HG02885 (cell line): ENCODE measurements at regions not wholly inside any gene's neighbourhood (a gene's known extent, or its start where the extent isn't known, plus 50 kb on each side); places are given as distances from the start of the nearest gene placed in this dataset.
"Not testable (repeated sequence)": the region's sequence is repeated elsewhere in the genome, so short reads cannot be mapped to it uniquely, and the experiment has no call there.

ENCODE experiments used
- ATAC-seq: cut with Tn5 transposase; IDR thresholded peaks from one replicate; pipeline ENCODE4 v1.9.1; 2021; ENCODE audit warnings: mild to moderate bottlenecking; ENCODE audit not compliant: unreplicated experiment, poor library complexity

GRCh38 chr18:11391661-11392060, 217.7 kb upstream of the SLC35G4 start:
- no peak for ATAC-seq

- ATAC-seq: no peak
These were observed 220.4 kb upstream of the SLC35G4 start for GRCh38 chr18:11388755-11389680.

GRCh38 chr18:11387880-11388279, 221.5 kb upstream of the SLC35G4 start:
- no peak for ATAC-seq

- ATAC-seq: no peak
These were observed 226.0 kb upstream of the SLC35G4 start for GRCh38 chr18:11383381-11383780.

- no peak for ATAC-seq
These were observed 228.4 kb upstream of the SLC35G4 start for GRCh38 chr18:11380968-11381367.

GRCh38 chr18:11379660-11380059, 229.7 kb upstream of the SLC35G4 start:
- ATAC-seq: no peak

GRCh38 chr18:11377766-11378540, 228.6 kb upstream of the PIEZO2 start:
- ATAC-seq: no peak

GRCh38 chr18:11372163-11372562, 222.8 kb upstream of the PIEZO2 start:
- ATAC-seq: no peak

- ATAC-seq: no peak
These were observed 220.2 kb upstream of the PIEZO2 start for GRCh38 chr18:11369556-11369955.

- ATAC-seq: no peak
These were observed 218.7 kb upstream of the PIEZO2 start for GRCh38 chr18:11368020-11368419.

- no peak for ATAC-seq
These were observed 218.0 kb upstream of the PIEZO2 start for GRCh38 chr18:11367351-11367750.

- ATAC-seq: no peak
These were observed 217.0 kb upstream of the PIEZO2 start for GRCh38 chr18:11366410-11366809.

GRCh38 chr18:11362856-11363255, 213.5 kb upstream of the PIEZO2 start:
- no peak for ATAC-seq

GRCh38 chr18:11361862-11362261, 212.5 kb upstream of the PIEZO2 start:
- ATAC-seq: not testable (repeated sequence)

- no peak for ATAC-seq
These were observed 208.3 kb upstream of the PIEZO2 start for GRCh38 chr18:11357678-11358077.

GRCh38 chr18:11344576-11344975, 195.2 kb upstream of the PIEZO2 start:
- not testable (repeated sequence) for ATAC-seq

- ATAC-seq: no peak
These were observed 193.7 kb upstream of the PIEZO2 start for GRCh38 chr18:11343096-11343495.

- ATAC-seq: not testable (repeated sequence)
These were observed 192.7 kb upstream of the PIEZO2 start for GRCh38 chr18:11342115-11342514.

GRCh38 chr18:11339188-11339775, 189.9 kb upstream of the PIEZO2 start:
- no peak for ATAC-seq

GRCh38 chr18:11336241-11336640, 186.9 kb upstream of the PIEZO2 start:
- ATAC-seq: no peak
